Left ventricle myocardium inferior (tissue), 1 donor: ENCODE measurements at regions not wholly inside any gene's neighbourhood (a gene's known extent, or its start where the extent isn't known, plus 50 kb on each side); places are given as distances from the start of the nearest gene placed in this dataset.
"Not testable (repeated sequence)": the region's sequence is repeated elsewhere in the genome, so short reads cannot be mapped to it uniquely, and the experiment has no call there.

Source experiments
- DNase-seq: peaks from one replicate; pipeline ENCODE4 v3.0.0-alpha.2; 2020
- H3K27ac ChIP-seq: fragments of 200-600 bp; replicated peaks from 2 replicates; pipeline ENCODE4 v1.8.0; 2021
- H3K27me3 ChIP-seq: fragments of 200-600 bp; 2 replicates; pipeline ENCODE4 v1.8.0; 2021; ENCODE audit warnings: low read depth
- H3K36me3 ChIP-seq: fragments of 200-600 bp; 2 replicates; pipeline ENCODE4 v1.8.0; 2021
- H3K4me1 ChIP-seq: fragments of 200-600 bp; 2 replicates; pipeline ENCODE4 v1.8.0; 2021
- H3K4me3 ChIP-seq: fragments of 200-600 bp; 2 replicates; pipeline ENCODE4 v1.8.0; 2021; ENCODE audit warnings: mild to moderate bottlenecking, moderate library complexity
- H3K9me3 ChIP-seq: fragments of 200-600 bp; replicated peaks from 2 replicates; pipeline ENCODE4 v1.8.0; 2021
- CTCF ChIP-seq: fragments of 200-600 bp; IDR thresholded peaks from 2 replicates; pipeline ENCODE4 v1.8.0; 2021; ENCODE audit warnings: antibody characterized with exemption, mild to moderate bottlenecking, borderline replicate concordance
- intact Hi-C: fragments of 100-400 bp; cut with micrococcal nuclease; formaldehyde crosslinking; loops from one replicate; pipeline ENCODE4 v1.11.0; 2022
- donor health status: DM: no; HTN: yes; CAD: no; lungs with severe emphysema.

DNA sequence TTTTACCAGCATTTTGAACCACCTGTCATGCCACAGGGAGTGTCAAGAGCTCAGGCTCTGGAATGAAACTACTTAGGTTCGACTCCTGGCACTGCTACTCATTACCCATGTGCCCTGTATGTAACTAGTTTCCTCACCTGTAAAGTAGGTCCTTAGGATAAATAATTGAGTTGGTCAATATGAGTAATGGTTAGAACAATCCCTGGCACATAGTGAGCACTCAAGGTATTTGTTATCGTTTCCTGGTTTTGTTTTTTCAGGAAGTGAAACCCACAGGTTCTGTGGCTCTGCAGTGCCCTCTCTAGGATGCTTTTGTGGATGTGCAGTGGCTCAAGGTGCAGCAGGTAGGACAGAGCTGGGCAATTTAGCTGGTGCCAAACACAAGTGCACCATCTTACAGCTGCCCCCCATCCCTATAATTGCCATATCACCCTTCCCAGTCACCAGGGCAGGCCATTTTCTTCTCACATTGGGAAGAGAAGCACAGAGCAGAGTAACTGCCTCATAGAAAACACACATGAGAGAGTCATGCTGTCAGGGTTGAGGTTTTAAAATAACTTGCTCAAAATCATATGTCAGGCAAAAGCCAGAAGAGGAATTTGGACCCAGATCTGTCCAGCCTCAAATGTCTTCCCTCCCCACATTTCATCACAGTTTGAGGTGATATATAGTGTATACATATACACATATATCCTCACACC is 297.5 kb downstream of the RPAP3 start:
- Histone ChIP-seq H3K27ac (no peak overlapping the region), H3K4me3 (no peak overlapping the region), H3K9me3 (no peaks in the 10 kb centered on the region), H3K4me1 (peaks cover 13% of the 10 kb centered on the region), H3K36me3 (no peaks in the 10 kb centered on the region), H3K27me3 (peaks cover 4% of the 10 kb centered on the region)
- no peak for DNase-seq
- intact Hi-C loops: no loop called here
- peak; percentile 43 for TF ChIP-seq CTCF

- H3K4me1 ChIP-seq: peaks cover 13% of the 10 kb centered on the region
- H3K4me3 ChIP-seq: no peak overlapping the region
- no peak overlapping the region for H3K27ac ChIP-seq
- DNase-seq: no peak
- no peaks in the 10 kb centered on the region for H3K36me3 ChIP-seq
- TF ChIP-seq CTCF: no peak
- peaks cover 3% of the 10 kb centered on the region for H3K27me3 ChIP-seq
- intact Hi-C loops: no loop called here
- H3K9me3 ChIP-seq: no peaks in the 10 kb centered on the region
These were observed 298.2 kb downstream of the RPAP3 start for GRCh38 chr12:47407463-47408129.

- no peak overlapping the region for H3K27ac ChIP-seq
- intact Hi-C loops: no loop called here
- peaks cover 23% of the 10 kb centered on the region for H3K9me3 ChIP-seq
- no peaks in the 10 kb centered on the region for H3K36me3 ChIP-seq
- no peak for TF ChIP-seq CTCF
- no peaks in the 10 kb centered on the region for H3K27me3 ChIP-seq
- no peak for DNase-seq
- H3K4me1 ChIP-seq: peaks cover 13% of the 10 kb centered on the region
- H3K4me3 ChIP-seq: no peak overlapping the region
These were observed 302.1 kb downstream of the RPAP3 start for GRCh38 chr12:47403681-47404080.

DNA sequence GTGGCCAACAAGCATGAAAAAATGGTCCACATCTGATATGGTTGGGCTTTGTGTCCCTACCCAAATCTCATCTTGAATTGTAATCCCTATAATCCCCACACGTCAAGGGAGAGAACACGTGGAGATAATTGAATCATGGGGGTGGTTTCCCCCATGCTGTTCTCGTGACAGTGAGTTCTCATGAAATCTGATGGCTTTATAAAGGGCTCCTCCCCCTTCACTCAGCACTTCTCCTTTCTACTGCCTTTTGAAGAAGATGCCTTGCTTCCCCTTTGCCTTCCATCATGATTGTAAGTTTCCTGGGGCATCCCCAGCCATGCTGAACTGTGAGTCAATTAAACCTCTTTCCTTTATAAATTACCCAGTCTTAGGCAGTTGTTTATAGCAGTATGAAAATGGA is 304.6 kb downstream of the RPAP3 start:
- intact Hi-C loops, H3K36me3 ChIP-seq, H3K27ac ChIP-seq, H3K4me1 ChIP-seq, H3K4me3 ChIP-seq, DNase-seq, H3K27me3 ChIP-seq: not testable (repeated sequence)
- H3K9me3 ChIP-seq: peaks cover 43% of the 10 kb centered on the region

GRCh38 chr12:47400266-47400665 is 305.6 kb downstream of the RPAP3 start:
- Histone ChIP-seq H3K4me3 (no peak overlapping the region), H3K36me3 (no peaks in the 10 kb centered on the region), H3K4me1 (no peaks in the 10 kb centered on the region), H3K9me3 (peaks cover 43% of the 10 kb centered on the region), H3K27ac (no peak overlapping the region), H3K27me3 (no peaks in the 10 kb centered on the region)
- intact Hi-C loops: no loop called here
- no peak for TF ChIP-seq CTCF
- no peak for DNase-seq

GRCh38 chr12:47397664-47398281 is 308.1 kb downstream of the RPAP3 start:
- no peak for DNase-seq
- H3K4me1 ChIP-seq: peaks cover 2% of the 10 kb centered on the region
- intact Hi-C loops: loop anchor here (10.0 kb wide), 1 partner anchor 363 kb away; no protein-coding TSS in a partner anchor
- no peaks in the 10 kb centered on the region for H3K27me3 ChIP-seq
- H3K36me3 ChIP-seq: no peaks in the 10 kb centered on the region
- TF ChIP-seq CTCF: peak; percentile 53
- H3K9me3 ChIP-seq: peaks cover 43% of the 10 kb centered on the region
- no peak overlapping the region for H3K4me3 ChIP-seq
- no peak overlapping the region for H3K27ac ChIP-seq
